Omental fat pad (tissue), 3 donors: ENCODE measurements at regions not wholly inside any gene's neighbourhood (a gene's known extent, or its start where the extent isn't known, plus 50 kb on each side); places are given as distances from the start of the nearest gene placed in this dataset.

Experiments
- ATAC-seq: fragments of 150-250 bp; one replicate; pipeline ENCODE4 v1.9.1; 2016; ENCODE audit warnings: mild to moderate bottlenecking, moderate library complexity; ENCODE audit not compliant: low FRiP score
- DNase-seq: peaks from one replicate; pipeline ENCODE4 v3.0.0-alpha.2; 2019; ENCODE audit warnings: low spot score
- TF ChIP-seq, protein P1 (sequence below), 3 donors: fragments of 450-650 bp; IDR thresholded peaks; one replicate each; pipeline ENCODE4 v1.5.1; 2016 to 2017; ENCODE audit warnings: antibody characterized with exemption in 3 of 3, mild to moderate bottlenecking in 3 of 3, moderate library complexity in 2 of 3

DNA sequence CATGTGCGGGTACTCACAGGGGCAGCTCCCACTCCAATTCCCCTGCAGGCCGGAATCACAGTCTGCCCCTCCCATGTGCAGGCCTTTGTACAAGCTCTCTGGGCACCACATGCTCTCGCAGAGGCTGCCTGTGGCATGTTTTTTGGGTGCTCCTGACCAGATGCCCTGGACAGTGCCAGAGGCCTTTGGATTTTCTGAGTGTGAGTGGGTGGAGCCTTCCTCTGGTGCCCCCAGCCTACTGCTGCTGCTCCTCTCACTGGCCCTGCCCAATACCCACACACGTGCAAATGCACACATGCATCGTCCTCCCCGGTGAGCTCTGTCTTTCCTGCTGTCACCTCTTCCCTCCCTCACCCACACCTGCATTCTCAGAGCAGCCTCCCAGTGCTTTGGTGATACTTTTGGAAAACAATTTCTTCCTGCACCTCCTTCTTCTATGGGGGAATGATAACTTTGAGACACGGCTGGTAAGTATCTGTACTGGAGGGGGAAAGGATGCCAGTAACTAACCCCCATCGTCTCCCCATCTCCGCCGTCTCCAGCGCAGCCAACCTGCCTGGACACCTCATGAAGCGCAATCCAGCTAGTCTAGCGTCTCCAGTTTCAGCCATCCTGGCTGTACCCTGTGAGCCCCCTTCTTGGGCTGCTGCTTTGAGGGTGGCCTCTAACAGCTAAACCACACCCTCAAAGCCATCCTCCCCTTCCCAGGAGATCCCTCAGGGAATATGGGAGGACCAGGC is 229.4 kb upstream of the TOPAZ1 start:
- TF ChIP-seq, protein P1, sequence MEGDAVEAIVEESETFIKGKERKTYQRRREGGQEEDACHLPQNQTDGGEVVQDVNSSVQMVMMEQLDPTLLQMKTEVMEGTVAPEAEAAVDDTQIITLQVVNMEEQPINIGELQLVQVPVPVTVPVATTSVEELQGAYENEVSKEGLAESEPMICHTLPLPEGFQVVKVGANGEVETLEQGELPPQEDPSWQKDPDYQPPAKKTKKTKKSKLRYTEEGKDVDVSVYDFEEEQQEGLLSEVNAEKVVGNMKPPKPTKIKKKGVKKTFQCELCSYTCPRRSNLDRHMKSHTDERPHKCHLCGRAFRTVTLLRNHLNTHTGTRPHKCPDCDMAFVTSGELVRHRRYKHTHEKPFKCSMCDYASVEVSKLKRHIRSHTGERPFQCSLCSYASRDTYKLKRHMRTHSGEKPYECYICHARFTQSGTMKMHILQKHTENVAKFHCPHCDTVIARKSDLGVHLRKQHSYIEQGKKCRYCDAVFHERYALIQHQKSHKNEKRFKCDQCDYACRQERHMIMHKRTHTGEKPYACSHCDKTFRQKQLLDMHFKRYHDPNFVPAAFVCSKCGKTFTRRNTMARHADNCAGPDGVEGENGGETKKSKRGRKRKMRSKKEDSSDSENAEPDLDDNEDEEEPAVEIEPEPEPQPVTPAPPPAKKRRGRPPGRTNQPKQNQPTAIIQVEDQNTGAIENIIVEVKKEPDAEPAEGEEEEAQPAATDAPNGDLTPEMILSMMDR (IDR thresholded peaks at IDR 0.05): no peak

DNA sequence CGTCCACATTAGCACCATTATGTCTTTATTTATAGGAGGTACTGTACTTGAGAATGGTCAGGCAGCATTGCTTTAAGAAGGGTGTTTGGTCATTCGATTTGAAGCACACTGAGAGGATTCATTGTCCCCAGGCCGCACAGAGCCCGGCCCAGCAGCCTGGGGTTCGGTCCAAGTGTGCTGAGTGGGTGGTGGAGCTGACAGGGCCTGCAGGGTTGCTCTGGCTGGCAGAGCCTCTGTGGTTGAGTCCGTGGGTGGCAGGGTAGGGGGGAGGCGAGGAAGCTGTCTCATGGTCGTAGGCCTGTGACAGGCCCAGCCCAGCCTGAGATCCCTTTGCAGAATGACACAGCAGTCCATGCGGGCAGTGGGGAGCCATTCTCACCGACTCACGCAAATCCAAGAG is 227.7 kb upstream of the TOPAZ1 start:
- DNase-seq (no peak), ATAC-seq (no peak)
- TF ChIP-seq, protein P1 (IDR thresholded peaks at IDR 0.05): no peak

More for the DNA sequence above, 229.4 kb upstream of the TOPAZ1 start:
- DNase-seq (no peak), ATAC-seq (no peak)

DNA sequence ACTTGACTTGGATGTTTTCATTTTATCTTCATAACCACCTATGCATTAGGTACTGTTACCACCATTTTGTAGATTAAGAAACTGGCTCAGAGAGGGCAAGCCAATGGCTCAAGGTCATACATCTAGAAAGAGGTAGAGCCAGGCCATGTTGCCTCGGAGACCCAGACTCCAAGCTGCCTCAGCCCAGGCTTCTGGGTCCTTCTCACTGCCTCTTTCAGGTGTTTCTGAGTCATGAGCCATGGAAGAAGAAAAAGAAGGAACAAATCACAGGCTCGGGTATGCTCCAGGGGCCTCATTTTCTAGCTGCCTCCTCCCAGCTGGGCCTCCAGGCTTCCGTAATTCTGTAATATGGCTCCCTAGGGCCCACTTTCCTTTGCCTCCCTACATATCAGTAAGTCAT is 226.5 kb upstream of the TOPAZ1 start:
- no peak for DNase-seq
- no peak for ATAC-seq
- TF ChIP-seq, protein P1 (IDR thresholded peaks at IDR 0.05): no peak

DNA sequence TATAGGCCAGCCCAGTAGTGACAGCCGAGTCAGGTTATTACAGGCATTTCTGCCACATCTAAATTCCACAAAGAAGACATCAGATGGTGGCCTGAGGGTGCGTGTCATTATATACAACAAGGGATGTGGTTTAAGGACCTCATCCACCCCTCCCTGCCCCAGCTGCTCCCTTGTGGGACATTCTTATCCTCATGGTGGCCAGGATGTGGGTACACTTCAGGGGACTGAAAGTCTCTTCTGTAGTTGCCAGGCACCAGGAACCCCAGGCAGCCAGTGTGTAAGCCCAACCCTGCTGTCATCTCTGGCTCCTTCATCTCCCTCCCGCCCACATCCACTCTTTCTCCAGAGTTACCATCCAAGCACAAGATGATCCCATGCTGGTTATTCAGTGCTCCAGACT is 224.9 kb upstream of the TOPAZ1 start:
- DNase-seq (no peak), ATAC-seq (no peak)
- TF ChIP-seq, protein P1 (IDR thresholded peaks at IDR 0.05): no peak

DNA sequence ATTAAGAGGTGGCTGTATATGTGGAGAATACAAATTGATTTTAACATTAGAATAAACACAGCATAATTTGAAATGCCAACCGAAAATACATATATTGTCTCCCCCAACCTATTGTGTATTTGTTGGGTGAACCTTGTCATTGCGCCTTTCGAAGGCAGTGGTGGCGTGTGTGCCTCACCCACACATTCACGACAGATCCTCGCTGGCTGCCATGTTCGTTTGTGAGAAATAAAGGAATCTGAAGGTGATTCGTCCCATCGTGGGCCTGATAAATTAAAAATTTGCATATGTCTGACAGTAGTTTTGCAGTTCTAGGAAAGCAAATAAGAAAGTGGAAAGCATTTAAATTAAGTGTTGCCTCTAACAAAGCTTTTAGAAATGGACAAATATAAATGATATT is 222.8 kb upstream of the TOPAZ1 start:
- DNase-seq (no peak), ATAC-seq (no peak)
- TF ChIP-seq, protein P1 (IDR thresholded peaks at IDR 0.05): no peak

DNA sequence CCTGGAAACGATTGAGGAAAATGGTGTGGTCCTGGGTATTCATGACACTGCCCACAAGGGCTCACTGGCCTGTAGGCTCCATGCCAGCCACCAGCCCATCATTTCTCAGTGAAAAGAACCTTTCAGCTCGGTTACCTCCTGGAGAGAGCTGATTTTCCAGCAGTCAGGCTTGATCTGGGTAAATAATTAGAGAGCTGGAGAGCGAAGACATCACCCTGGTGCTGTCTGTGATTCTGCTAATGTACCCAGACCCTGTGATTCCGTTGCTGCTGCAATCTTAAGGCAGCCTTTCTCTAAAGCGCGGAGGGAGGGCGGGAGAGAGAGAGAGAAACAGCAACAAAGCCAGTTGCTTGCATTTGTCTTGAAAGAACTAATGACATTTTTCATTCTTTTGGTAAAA is 221.9 kb upstream of the TOPAZ1 start:
- ATAC-seq (no peak), DNase-seq (no peak)
- TF ChIP-seq, protein P1 (IDR thresholded peaks at IDR 0.05): no peak

DNA sequence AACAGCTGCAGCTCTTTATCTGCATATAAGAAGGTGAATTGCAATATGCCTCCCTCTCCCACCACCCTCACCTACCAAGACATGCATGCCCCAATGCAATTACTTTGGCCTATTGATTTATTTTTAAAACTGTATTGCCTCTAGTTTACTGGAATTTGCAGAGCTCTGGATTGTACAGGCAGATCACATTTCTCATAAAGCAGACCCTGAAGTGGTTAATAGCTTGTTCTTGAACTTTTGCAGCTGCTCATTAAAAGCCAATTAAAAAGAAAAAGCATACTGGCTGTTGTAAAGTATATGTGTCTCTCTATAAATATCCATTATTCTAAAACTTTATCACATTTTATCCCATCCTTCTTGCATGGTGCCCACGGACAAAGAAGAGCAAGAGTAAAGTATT is 221.5 kb upstream of the TOPAZ1 start:
- TF ChIP-seq, protein P1 (IDR thresholded peaks at IDR 0.05): no peak
- ATAC-seq (no peak), DNase-seq (no peak)
